GM20000 (cell line): ENCODE measurements at regions not wholly inside any gene's neighbourhood (a gene's known extent, or its start where the extent isn't known, plus 50 kb on each side); places are given as distances from the start of the nearest gene placed in this dataset.

Experiments
- DNase-seq: peaks from one replicate; pipeline ENCODE4 v3.0.0; 2012; ENCODE audit warnings: low spot score
- TF ChIP-seq, protein P1 (sequence below): IDR thresholded peaks from 2 replicates; pipeline ENCODE4 v1.5.1; 2012; ENCODE audit warnings: mild to moderate bottlenecking, control low read depth; ENCODE audit errors: extremely low read depth, missing control alignments

GRCh38 chr2:53265544-53266299, 501.9 kb upstream of the CHAC2 start:
- TF ChIP-seq, protein P1, sequence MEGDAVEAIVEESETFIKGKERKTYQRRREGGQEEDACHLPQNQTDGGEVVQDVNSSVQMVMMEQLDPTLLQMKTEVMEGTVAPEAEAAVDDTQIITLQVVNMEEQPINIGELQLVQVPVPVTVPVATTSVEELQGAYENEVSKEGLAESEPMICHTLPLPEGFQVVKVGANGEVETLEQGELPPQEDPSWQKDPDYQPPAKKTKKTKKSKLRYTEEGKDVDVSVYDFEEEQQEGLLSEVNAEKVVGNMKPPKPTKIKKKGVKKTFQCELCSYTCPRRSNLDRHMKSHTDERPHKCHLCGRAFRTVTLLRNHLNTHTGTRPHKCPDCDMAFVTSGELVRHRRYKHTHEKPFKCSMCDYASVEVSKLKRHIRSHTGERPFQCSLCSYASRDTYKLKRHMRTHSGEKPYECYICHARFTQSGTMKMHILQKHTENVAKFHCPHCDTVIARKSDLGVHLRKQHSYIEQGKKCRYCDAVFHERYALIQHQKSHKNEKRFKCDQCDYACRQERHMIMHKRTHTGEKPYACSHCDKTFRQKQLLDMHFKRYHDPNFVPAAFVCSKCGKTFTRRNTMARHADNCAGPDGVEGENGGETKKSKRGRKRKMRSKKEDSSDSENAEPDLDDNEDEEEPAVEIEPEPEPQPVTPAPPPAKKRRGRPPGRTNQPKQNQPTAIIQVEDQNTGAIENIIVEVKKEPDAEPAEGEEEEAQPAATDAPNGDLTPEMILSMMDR, result no peak
- no peak for DNase-seq

- TF ChIP-seq, protein P1, result no peak
- no peak for DNase-seq
Observed at GRCh38 chr2:53260568-53260967, 507.0 kb upstream of the CHAC2 start.

DNA sequence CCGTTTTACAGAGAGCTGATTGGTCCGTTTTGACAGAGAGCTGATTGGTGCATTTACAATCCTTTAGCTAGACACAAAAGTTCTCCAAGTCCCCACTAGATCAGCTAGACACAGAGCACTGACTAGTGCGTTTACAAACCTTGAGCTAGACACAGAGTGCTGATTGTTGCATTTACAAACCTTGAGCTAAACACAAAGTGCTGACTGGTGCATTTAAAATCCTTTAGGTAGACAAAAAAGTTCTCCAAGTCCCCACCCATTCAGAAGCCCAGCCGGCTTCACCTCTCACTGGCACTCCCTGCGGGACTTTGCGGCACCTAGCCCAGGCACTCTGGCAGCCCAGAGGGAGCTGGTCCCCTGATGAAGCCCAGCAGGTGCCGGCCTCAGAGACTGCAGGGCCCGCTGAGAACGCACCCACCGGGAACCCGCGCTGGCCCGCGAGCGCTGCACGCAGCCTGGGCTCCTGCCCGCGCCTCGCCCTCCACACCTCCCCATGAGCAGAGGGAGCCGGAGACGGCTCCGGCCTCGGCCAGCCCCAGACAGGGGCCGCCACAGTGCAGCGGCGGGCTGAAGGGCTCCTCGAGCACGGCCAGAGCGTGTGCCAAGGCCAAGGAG, 508.1 kb upstream of the CHAC2 start:
- DNase-seq, result no peak
- TF ChIP-seq, protein P1, result no peak

DNA sequence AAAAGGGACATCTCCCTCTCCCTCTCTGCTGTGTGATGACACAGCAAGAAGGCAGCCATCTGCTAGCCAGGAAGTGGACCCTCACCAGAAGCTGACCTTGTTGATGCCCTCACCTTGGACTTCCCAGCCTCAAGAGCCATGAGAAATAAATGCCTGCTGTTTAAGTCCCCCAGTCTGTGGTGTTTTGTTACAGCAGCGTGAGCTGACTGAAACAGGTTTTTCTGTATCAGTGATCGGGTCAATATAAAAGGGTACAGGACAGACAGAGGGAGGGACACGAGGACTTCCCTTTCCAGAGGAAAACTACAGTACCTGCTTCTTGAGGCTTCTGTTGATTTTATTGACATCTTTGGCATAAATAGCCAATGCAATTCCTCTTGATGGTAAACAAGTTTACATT, 510.3 kb upstream of the CHAC2 start:
- TF ChIP-seq, protein P1, result no peak

GRCh38 chr2:53253244-53253643, 514.4 kb upstream of the CHAC2 start:
- TF ChIP-seq, protein P1, result no peak
- DNase-seq, result no peak

More for the DNA sequence above, 510.3 kb upstream of the CHAC2 start:
- DNase-seq, result no peak

- DNase-seq, result no peak
- TF ChIP-seq, protein P1, result no peak
Observed at GRCh38 chr2:53252115-53252514, 515.5 kb upstream of the CHAC2 start.

- no peak for DNase-seq
- TF ChIP-seq, protein P1, result no peak
Observed at GRCh38 chr2:53247956-53248735, 519.5 kb upstream of the CHAC2 start.
